ENCODE measurements at regions not wholly inside any gene's neighbourhood (a gene's known extent, or its start where the extent isn't known, plus 50 kb on each side); places are given as distances from the start of the nearest gene placed in this dataset.
A peak's percentile ranks its signal among the peaks of the same experiment; 100 is the strongest.

GRCh38 chr2:220129391-220129790 is 502.0 kb downstream of the SLC4A3 start:
- no peak overlapping the region for H3K27ac Mint-ChIP-seq (ENCODE audit: unreplicated experiment)
- H4K20me1 ChIP-seq (ENCODE audit: insufficient read depth, low read length) = no peaks in the 10 kb centered on the region
- peaks cover 11% of the 10 kb centered on the region for H3K9me3 Mint-ChIP-seq (ENCODE audit: unreplicated experiment)

GRCh38 chr2:220134756-220135534 is 507.5 kb downstream of the SLC4A3 start:
- Histone ChIP-seq H3K4me2 (ENCODE audit: low read length) (no peak overlapping the region), H3K27ac (ENCODE audit: low read depth, low read length) (no peak overlapping the region), H3K4me1 (ENCODE audit: insufficient read depth, low read length) (no peaks in the 10 kb centered on the region), H4K20me1 (ENCODE audit: insufficient read depth, low read length) (no peaks in the 10 kb centered on the region), H3K79me2 (ENCODE audit: insufficient read depth, low read length) (no peaks in the 10 kb centered on the region), H2AFZ (ENCODE audit: low read depth, low read length) (no peak overlapping the region), H3K4me3 (ENCODE audit: insufficient read depth, low read depth, low read length) (no peak overlapping the region), H3K9ac (ENCODE audit: low read length) (no peak overlapping the region), H3K36me3 (ENCODE audit: insufficient read depth, low read length) (no peaks in the 10 kb centered on the region), H3K9me3 (ENCODE audit: insufficient read depth, low read depth, low read length) (peaks cover 3% of the 10 kb centered on the region), H3K27me3 (ENCODE audit: insufficient read depth, low read length) (no peaks in the 10 kb centered on the region)
- no peak for TF ChIP-seq EZH2 (IDR thresholded peaks at IDR 0.05; ENCODE audit: insufficient read depth, low read length)
- TF ChIP-seq, protein P1, sequence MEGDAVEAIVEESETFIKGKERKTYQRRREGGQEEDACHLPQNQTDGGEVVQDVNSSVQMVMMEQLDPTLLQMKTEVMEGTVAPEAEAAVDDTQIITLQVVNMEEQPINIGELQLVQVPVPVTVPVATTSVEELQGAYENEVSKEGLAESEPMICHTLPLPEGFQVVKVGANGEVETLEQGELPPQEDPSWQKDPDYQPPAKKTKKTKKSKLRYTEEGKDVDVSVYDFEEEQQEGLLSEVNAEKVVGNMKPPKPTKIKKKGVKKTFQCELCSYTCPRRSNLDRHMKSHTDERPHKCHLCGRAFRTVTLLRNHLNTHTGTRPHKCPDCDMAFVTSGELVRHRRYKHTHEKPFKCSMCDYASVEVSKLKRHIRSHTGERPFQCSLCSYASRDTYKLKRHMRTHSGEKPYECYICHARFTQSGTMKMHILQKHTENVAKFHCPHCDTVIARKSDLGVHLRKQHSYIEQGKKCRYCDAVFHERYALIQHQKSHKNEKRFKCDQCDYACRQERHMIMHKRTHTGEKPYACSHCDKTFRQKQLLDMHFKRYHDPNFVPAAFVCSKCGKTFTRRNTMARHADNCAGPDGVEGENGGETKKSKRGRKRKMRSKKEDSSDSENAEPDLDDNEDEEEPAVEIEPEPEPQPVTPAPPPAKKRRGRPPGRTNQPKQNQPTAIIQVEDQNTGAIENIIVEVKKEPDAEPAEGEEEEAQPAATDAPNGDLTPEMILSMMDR (IDR thresholded peaks at IDR 0.05; ENCODE audit: insufficient read depth, low read depth, low read length) = no peak
- H3K27me3 Mint-ChIP-seq (ENCODE audit: low read depth, unreplicated experiment) = no peaks in the 10 kb centered on the region
- FAIRE-seq = no peak
- no peak overlapping the region for H3K27ac Mint-ChIP-seq (ENCODE audit: unreplicated experiment)
- H3K4me1 Mint-ChIP-seq (ENCODE audit: low read depth, unreplicated experiment) = no peaks in the 10 kb centered on the region
- peaks cover 11% of the 10 kb centered on the region for H3K9me3 Mint-ChIP-seq (ENCODE audit: unreplicated experiment)
- H3K36me3 Mint-ChIP-seq (ENCODE audit: low read depth, unreplicated experiment) = no peaks in the 10 kb centered on the region
- peak; percentile 37 for DNase-seq (ENCODE audit: low read depth)
- no peak overlapping the region for H3K4me3 Mint-ChIP-seq (ENCODE audit: unreplicated experiment)

More at GRCh38 chr2:220129391-220129790, 502.0 kb downstream of the SLC4A3 start:
- DNase-seq (ENCODE audit: low read depth) = no peak
- Histone ChIP-seq H3K36me3 (ENCODE audit: insufficient read depth, low read length) (no peaks in the 10 kb centered on the region), H2AFZ (ENCODE audit: low read depth, low read length) (no peak overlapping the region), H3K4me3 (ENCODE audit: insufficient read depth, low read depth, low read length) (no peak overlapping the region), H3K27ac (ENCODE audit: low read depth, low read length) (no peak overlapping the region), H3K9me3 (ENCODE audit: insufficient read depth, low read depth, low read length) (peaks cover 3% of the 10 kb centered on the region), H3K4me1 (ENCODE audit: insufficient read depth, low read length) (no peaks in the 10 kb centered on the region), H3K27me3 (ENCODE audit: insufficient read depth, low read length) (no peaks in the 10 kb centered on the region), H3K9ac (ENCODE audit: low read length) (no peak overlapping the region), H3K79me2 (ENCODE audit: insufficient read depth, low read length) (no peaks in the 10 kb centered on the region), H3K4me2 (ENCODE audit: low read length) (no peak overlapping the region)
- Mint-ChIP-seq H3K36me3 (ENCODE audit: low read depth, unreplicated experiment) (no peaks in the 10 kb centered on the region), H3K4me1 (ENCODE audit: low read depth, unreplicated experiment) (no peaks in the 10 kb centered on the region), H3K4me3 (ENCODE audit: unreplicated experiment) (no peak overlapping the region), H3K27me3 (ENCODE audit: low read depth, unreplicated experiment) (no peaks in the 10 kb centered on the region)
- no peak for TF ChIP-seq EZH2 (IDR thresholded peaks at IDR 0.05; ENCODE audit: insufficient read depth, low read length)
- TF ChIP-seq, protein P1 (IDR thresholded peaks at IDR 0.05; ENCODE audit: insufficient read depth, low read depth, low read length) = no peak
- no peak for FAIRE-seq

DNA sequence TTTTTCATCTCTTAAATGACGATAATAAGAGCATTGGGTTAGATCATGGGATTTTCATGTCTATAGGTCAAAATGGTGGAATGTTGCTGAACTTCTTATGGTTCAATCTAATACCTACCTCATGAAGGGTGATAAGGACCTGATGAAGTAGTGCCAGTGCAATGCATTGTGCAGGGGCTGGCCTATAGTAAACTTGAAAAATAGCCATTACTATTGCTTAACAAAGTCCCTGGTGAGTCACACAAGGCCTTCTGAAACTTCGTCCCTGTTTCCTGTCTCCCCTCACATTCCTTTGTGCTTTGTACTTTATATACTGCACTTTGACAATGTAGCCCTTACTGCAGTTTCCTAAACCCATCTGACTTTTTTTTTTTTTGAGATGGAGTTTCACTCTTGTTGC is 515.9 kb downstream of the SLC4A3 start:
- DNase-seq (ENCODE audit: low read depth) (peak; percentile 84), FAIRE-seq (no peak)
- no peaks in the 10 kb centered on the region for H3K9me3 ChIP-seq (ENCODE audit: insufficient read depth, low read depth, low read length)
- Mint-ChIP-seq H3K36me3 (ENCODE audit: low read depth, unreplicated experiment) (no peaks in the 10 kb centered on the region), H3K4me1 (ENCODE audit: low read depth, unreplicated experiment) (peaks cover 2% of the 10 kb centered on the region), H3K9me3 (ENCODE audit: unreplicated experiment) (no peaks in the 10 kb centered on the region), H3K27ac (ENCODE audit: unreplicated experiment) (no peak overlapping the region), H3K27me3 (ENCODE audit: low read depth, unreplicated experiment) (no peaks in the 10 kb centered on the region), H3K4me3 (ENCODE audit: unreplicated experiment) (no peak overlapping the region)
- no peak overlapping the region for H2AFZ ChIP-seq (ENCODE audit: low read depth, low read length)
- no peak overlapping the region for H3K27ac ChIP-seq (ENCODE audit: low read depth, low read length)
- H4K20me1 ChIP-seq (ENCODE audit: insufficient read depth, low read length) = no peaks in the 10 kb centered on the region
- peaks cover 7% of the 10 kb centered on the region for H3K4me1 ChIP-seq (ENCODE audit: insufficient read depth, low read length)
- TF ChIP-seq, protein P1 (IDR thresholded peaks at IDR 0.05; ENCODE audit: insufficient read depth, low read depth, low read length) = no peak
- TF ChIP-seq EZH2 (IDR thresholded peaks at IDR 0.05; ENCODE audit: insufficient read depth, low read length) = no peak
- no peak overlapping the region for H3K4me3 ChIP-seq (ENCODE audit: insufficient read depth, low read depth, low read length)
- H3K4me2 ChIP-seq (ENCODE audit: low read length) = peak overlapping the region; percentile 30
- H3K36me3 ChIP-seq (ENCODE audit: insufficient read depth, low read length) = no peaks in the 10 kb centered on the region
- no peaks in the 10 kb centered on the region for H3K79me2 ChIP-seq (ENCODE audit: insufficient read depth, low read length)
- H3K27me3 ChIP-seq (ENCODE audit: insufficient read depth, low read length) = no peaks in the 10 kb centered on the region
- no peak overlapping the region for H3K9ac ChIP-seq (ENCODE audit: low read length)
